ENCODE measurements at regions not wholly inside any gene's neighbourhood (a gene's known extent, or its start where the extent isn't known, plus 50 kb on each side); places are given as distances from the start of the nearest gene placed in this dataset.

GRCh38 chr11:25755918-25756584 lies 575.9 kb upstream of the ANO3 start:
- no TSS peak for BruUV-seq (replicated peaks)
- no peak for TF ChIP-seq FOSL1 (IDR thresholded peaks at IDR 0.05; ENCODE audit: low read depth)
- TF ChIP-seq ZNF274 (IDR thresholded peaks at IDR 0.05; ENCODE audit: low read depth, low read length), result no peak
- TF ChIP-seq, protein P1, sequence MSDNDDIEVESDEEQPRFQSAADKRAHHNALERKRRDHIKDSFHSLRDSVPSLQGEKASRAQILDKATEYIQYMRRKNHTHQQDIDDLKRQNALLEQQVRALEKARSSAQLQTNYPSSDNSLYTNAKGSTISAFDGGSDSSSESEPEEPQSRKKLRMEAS (IDR thresholded peaks at IDR 0.05), result no peak
- TF ChIP-seq, protein P2, sequence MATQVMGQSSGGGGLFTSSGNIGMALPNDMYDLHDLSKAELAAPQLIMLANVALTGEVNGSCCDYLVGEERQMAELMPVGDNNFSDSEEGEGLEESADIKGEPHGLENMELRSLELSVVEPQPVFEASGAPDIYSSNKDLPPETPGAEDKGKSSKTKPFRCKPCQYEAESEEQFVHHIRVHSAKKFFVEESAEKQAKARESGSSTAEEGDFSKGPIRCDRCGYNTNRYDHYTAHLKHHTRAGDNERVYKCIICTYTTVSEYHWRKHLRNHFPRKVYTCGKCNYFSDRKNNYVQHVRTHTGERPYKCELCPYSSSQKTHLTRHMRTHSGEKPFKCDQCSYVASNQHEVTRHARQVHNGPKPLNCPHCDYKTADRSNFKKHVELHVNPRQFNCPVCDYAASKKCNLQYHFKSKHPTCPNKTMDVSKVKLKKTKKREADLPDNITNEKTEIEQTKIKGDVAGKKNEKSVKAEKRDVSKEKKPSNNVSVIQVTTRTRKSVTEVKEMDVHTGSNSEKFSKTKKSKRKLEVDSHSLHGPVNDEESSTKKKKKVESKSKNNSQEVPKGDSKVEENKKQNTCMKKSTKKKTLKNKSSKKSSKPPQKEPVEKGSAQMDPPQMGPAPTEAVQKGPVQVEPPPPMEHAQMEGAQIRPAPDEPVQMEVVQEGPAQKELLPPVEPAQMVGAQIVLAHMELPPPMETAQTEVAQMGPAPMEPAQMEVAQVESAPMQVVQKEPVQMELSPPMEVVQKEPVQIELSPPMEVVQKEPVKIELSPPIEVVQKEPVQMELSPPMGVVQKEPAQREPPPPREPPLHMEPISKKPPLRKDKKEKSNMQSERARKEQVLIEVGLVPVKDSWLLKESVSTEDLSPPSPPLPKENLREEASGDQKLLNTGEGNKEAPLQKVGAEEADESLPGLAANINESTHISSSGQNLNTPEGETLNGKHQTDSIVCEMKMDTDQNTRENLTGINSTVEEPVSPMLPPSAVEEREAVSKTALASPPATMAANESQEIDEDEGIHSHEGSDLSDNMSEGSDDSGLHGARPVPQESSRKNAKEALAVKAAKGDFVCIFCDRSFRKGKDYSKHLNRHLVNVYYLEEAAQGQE (IDR thresholded peaks at IDR 0.05; ENCODE audit: low read depth), result no peak
- TF ChIP-seq EZH2 (IDR thresholded peaks at IDR 0.05), result no peak
- TF ChIP-seq YY1 (IDR thresholded peaks at IDR 0.05; ENCODE audit: extremely low read depth, insufficient replicate concordance, low read depth, low read length), result no peak
- TF ChIP-seq EGR1 (IDR thresholded peaks at IDR 0.05; ENCODE audit: low read depth), result no peak
- TF ChIP-seq RAD21 (IDR thresholded peaks at IDR 0.05; ENCODE audit: low read depth), result no peak
- no peak for TF ChIP-seq POLR2A (IDR thresholded peaks at IDR 0.05; ENCODE audit: borderline replicate concordance, extremely low read depth, insufficient read depth, insufficient read length)
- RAD21 ChIA-PET (ENCODE audit: low non-redundant PET in 1 of 2, low total read pairs in 2 of 2, uncharacterized antibody in 2 of 2, unreplicated experiment in 2 of 2), result no interaction called here
- no peak overlapping the region for H3K4me2 ChIP-seq (ENCODE audit: low read length)
- H4K20me1 ChIP-seq (ENCODE audit: insufficient read depth), result no peaks in the 10 kb centered on the region
- no peaks in the 10 kb centered on the region for H3K4me1 ChIP-seq (ENCODE audit: control insufficient read depth in 1 of 2, insufficient read depth in 2 of 2, low read length in 2 of 2)
- POLR2A ChIA-PET, result no interaction called here
- H3K27me3 ChIP-seq (ENCODE audit: insufficient read depth, low read length), result no peaks in the 10 kb centered on the region
- no peak overlapping the region for H3K4me3 ChIP-seq (replicated peaks in 1 of 2; ENCODE audit: low read depth in 1 of 2, low read length in 2 of 2)
- DNase-seq (ENCODE audit: low read depth, low spot score), result no peak
- H3K27ac ChIP-seq (ENCODE audit: low read depth, low read length), result no peak overlapping the region
- H2AFZ ChIP-seq (ENCODE audit: low read depth, low read length, poor library complexity, severe bottlenecking), result no peak overlapping the region
- H3K9me3 ChIP-seq (ENCODE audit: control insufficient read depth in 1 of 2, insufficient read depth in 1 of 2, low read depth in 1 of 2, low read length in 2 of 2), result peaks cover 4 to 21% of the 10 kb centered on the region in 2 experiments; a peak in 2 of 4 replicates
- H3K79me2 ChIP-seq (ENCODE audit: insufficient read depth, low read length), result no peaks in the 10 kb centered on the region
- H3K9ac ChIP-seq (ENCODE audit: low read length), result no peak overlapping the region
- ATAC-seq, result no peak
- intact Hi-C loops (cut with micrococcal nuclease), result no loop called here
- no peaks in the 10 kb centered on the region for H3K9me2 ChIP-seq (ENCODE audit: insufficient read depth)
- H3K36me3 ChIP-seq (ENCODE audit: control insufficient read depth in 1 of 2, insufficient read depth in 2 of 2, low read length in 2 of 2), result no peaks in the 10 kb centered on the region
- CTCF ChIA-PET, result no interaction called here

Data from HCT116 (cell line).